ENCODE measurements at regions not wholly inside any gene's neighbourhood (a gene's known extent, or its start where the extent isn't known, plus 50 kb on each side); places are given as distances from the start of the nearest gene placed in this dataset.

DNA sequence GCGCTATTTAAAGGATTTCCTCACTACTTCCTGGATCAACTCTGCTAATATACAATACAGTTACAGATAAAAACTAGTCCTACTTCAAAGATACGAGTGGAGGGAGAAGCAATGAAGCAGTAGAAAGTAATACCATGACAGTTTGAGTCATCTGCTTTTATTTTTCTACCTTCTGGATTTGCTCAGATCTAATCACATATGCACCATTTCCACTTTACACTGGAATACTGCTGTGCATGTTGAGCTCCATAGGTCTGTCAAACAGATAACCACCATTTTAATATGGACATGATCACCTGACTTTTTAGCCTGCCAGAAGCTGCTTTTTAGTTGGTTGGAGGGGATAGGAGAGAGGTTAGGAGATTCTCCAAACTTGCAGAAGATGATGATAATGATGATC, 92.5 kb downstream of the MMUT start:
- Mint-ChIP-seq H3K27me3 (ENCODE audit: low read depth) (no peaks in the 10 kb centered on the region), H3K4me3 (no peak overlapping the region), H3K4me1 (no peaks in the 10 kb centered on the region), H3K36me3 (ENCODE audit: low read depth) (no peaks in the 10 kb centered on the region), H3K9me3 (peaks cover 12% of the 10 kb centered on the region), H3K27ac (no peak overlapping the region)
- TF ChIP-seq, protein P1, sequence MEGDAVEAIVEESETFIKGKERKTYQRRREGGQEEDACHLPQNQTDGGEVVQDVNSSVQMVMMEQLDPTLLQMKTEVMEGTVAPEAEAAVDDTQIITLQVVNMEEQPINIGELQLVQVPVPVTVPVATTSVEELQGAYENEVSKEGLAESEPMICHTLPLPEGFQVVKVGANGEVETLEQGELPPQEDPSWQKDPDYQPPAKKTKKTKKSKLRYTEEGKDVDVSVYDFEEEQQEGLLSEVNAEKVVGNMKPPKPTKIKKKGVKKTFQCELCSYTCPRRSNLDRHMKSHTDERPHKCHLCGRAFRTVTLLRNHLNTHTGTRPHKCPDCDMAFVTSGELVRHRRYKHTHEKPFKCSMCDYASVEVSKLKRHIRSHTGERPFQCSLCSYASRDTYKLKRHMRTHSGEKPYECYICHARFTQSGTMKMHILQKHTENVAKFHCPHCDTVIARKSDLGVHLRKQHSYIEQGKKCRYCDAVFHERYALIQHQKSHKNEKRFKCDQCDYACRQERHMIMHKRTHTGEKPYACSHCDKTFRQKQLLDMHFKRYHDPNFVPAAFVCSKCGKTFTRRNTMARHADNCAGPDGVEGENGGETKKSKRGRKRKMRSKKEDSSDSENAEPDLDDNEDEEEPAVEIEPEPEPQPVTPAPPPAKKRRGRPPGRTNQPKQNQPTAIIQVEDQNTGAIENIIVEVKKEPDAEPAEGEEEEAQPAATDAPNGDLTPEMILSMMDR (IDR thresholded peaks at IDR 0.05; ENCODE audit: unreplicated experiment in 3 of 3): no peak

DNA sequence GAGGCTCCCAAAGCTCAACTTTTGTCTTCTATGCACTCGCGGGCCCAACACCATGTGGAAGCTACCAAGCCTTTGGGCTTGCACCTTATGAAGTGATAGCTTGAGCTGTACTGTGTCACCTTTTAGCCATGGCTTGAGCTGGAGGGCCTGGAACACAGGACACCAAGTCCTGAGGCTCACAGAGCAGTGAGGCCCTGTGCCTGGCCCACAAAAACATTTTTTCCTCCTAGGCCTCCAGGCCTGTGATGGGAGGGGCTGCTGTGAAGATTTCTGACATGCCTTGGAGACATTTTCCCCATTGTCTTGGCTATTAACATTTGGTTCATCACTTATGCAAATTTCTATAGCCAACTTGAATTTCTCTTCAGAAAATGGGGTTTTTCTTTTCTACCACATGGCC, 96.5 kb downstream of the MMUT start:
- no peaks in the 10 kb centered on the region for H3K4me1 Mint-ChIP-seq
- peaks cover 17% of the 10 kb centered on the region for H3K9me3 Mint-ChIP-seq
- H3K4me3 Mint-ChIP-seq: no peak overlapping the region
- TF ChIP-seq, protein P1 (IDR thresholded peaks at IDR 0.05; ENCODE audit: unreplicated experiment in 3 of 3): no peak
- H3K27ac Mint-ChIP-seq: no peak overlapping the region
- H3K36me3 Mint-ChIP-seq (ENCODE audit: low read depth): no peaks in the 10 kb centered on the region
- no peaks in the 10 kb centered on the region for H3K27me3 Mint-ChIP-seq (ENCODE audit: low read depth)

DNA sequence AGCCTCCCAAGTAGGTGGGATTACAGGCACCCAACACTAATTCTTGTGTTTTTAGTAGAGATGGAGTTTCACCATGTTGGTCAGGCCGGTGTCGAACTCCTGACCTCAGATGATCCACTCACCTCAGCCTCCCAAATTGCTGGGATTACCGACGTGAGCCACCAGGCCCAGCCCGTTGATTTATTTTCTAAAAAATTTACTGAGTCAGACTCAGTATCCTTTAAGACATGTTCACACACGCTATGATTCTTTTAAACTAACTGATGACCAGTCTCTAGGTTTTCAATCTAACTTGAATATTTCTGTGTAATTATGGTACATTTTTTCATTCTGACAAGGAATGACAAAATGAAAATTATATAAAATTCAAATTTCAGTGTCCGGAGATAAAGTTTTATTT, 114.5 kb downstream of the MMUT start:
- H3K9me3 Mint-ChIP-seq: peaks cover 5% of the 10 kb centered on the region
- TF ChIP-seq, protein P1 (IDR thresholded peaks at IDR 0.05; ENCODE audit: unreplicated experiment in 3 of 3): no peak
- H3K4me1 Mint-ChIP-seq: no peaks in the 10 kb centered on the region
- no peak overlapping the region for H3K4me3 Mint-ChIP-seq
- no peaks in the 10 kb centered on the region for H3K27me3 Mint-ChIP-seq (ENCODE audit: low read depth)
- no peak overlapping the region for H3K27ac Mint-ChIP-seq
- H3K36me3 Mint-ChIP-seq (ENCODE audit: low read depth): no peaks in the 10 kb centered on the region

DNA sequence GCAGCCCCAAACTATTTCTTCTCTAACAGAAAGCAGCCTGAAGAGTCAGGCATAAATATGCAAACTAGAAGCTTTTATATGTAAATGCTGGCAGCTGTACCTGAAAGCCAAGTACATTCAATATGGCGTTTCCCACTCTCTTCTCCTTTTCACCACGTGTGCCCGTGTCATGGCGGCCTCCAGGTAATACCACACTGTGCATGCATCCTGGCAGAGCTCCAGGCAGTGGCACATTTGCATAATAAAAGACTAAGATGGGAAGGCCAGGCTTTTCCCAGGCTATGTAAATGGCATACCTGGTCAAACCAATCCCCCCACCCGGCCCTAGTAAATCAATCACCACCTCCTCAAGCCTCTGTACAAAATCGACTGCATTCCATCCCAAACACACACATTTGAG, 120.6 kb downstream of the MMUT start:
- peaks cover 2% of the 10 kb centered on the region for H3K9me3 Mint-ChIP-seq
- H3K4me3 Mint-ChIP-seq: no peak overlapping the region
- no peaks in the 10 kb centered on the region for H3K4me1 Mint-ChIP-seq
- TF ChIP-seq, protein P1 (IDR thresholded peaks at IDR 0.05; ENCODE audit: unreplicated experiment in 3 of 3): no peak
- H3K27ac Mint-ChIP-seq: peak overlapping the region in 1 of 3 experiments; percentile 3
- H3K36me3 Mint-ChIP-seq (ENCODE audit: low read depth): no peaks in the 10 kb centered on the region
- H3K27me3 Mint-ChIP-seq (ENCODE audit: low read depth): no peaks in the 10 kb centered on the region

DNA sequence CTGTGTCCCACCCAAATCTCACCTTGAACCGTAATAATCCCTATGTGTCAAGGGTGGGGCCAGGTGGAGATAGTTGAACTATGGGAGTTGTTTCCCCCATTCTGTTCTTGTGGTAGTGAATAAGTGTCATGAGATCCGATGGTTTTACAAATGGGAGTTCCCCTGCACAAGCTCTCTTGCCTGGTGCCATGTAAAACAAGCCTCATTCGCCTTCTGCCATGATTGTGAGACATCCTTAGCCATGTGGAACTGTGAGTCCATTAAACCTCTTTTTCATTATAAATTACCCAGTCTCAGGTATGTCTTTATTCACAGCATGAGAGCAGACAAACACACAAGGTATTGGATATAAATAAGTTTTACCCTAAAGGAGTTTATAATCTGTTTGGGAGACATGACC, 121.2 kb downstream of the MMUT start:
- H3K36me3 Mint-ChIP-seq (ENCODE audit: low read depth): no peaks in the 10 kb centered on the region

DNA sequence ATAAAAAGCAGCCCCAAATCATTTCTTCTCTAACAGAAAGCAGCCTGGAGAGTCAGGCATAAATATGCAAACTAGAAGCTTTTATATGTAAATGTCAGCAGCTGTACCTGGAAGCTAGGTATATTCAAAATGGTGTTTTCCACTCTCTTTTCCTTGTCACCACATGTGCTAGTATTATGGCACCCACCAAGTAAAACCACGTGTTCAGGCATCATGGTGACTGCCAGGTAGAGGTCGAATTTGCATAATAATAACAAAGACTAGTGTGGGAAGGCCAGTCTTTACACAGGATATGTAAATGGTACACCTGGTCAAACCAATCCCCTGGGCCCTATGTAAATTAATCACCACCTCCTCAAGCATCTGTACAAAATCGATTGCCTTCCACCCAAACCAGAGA, 124.0 kb downstream of the MMUT start:
- Mint-ChIP-seq H3K4me1 (no peaks in the 10 kb centered on the region), H3K36me3 (ENCODE audit: low read depth) (no peaks in the 10 kb centered on the region), H3K27ac (no peak overlapping the region), H3K9me3 (peaks cover 9% of the 10 kb centered on the region), H3K4me3 (no peak overlapping the region), H3K27me3 (ENCODE audit: low read depth) (no peaks in the 10 kb centered on the region)
- TF ChIP-seq, protein P1 (IDR thresholded peaks at IDR 0.05; ENCODE audit: unreplicated experiment in 3 of 3): no peak

More for the DNA sequence above, 121.2 kb downstream of the MMUT start:
- no peaks in the 10 kb centered on the region for H3K27me3 Mint-ChIP-seq (ENCODE audit: low read depth)
- H3K27ac Mint-ChIP-seq: no peak overlapping the region
- no peaks in the 10 kb centered on the region for H3K4me1 Mint-ChIP-seq
- H3K4me3 Mint-ChIP-seq: no peak overlapping the region
- TF ChIP-seq, protein P1 (IDR thresholded peaks at IDR 0.05; ENCODE audit: unreplicated experiment in 3 of 3): no peak
- peaks cover 3% of the 10 kb centered on the region for H3K9me3 Mint-ChIP-seq

Data from nephron (organoid).